NCI-H2196 (cell line): ENCODE measurements at regions not wholly inside any gene's neighbourhood (a gene's known extent, or its start where the extent isn't known, plus 50 kb on each side); places are given as distances from the start of the nearest gene placed in this dataset.
A peak's percentile ranks its signal among the peaks of the same experiment; 100 is the strongest.

Experiments used
- DNase-seq: peaks from one replicate; lab custom pipeline; 2025; ENCODE audit not compliant: unreplicated experiment; lab: John Stamatoyannopoulos, UW

GRCh38 chr14:89014569-89014850, 190.1 kb downstream of the TTC8 start:
- DNase-seq, result no peak

GRCh38 chr14:89015016-89015415, 190.6 kb downstream of the TTC8 start:
- no peak for DNase-seq

DNA sequence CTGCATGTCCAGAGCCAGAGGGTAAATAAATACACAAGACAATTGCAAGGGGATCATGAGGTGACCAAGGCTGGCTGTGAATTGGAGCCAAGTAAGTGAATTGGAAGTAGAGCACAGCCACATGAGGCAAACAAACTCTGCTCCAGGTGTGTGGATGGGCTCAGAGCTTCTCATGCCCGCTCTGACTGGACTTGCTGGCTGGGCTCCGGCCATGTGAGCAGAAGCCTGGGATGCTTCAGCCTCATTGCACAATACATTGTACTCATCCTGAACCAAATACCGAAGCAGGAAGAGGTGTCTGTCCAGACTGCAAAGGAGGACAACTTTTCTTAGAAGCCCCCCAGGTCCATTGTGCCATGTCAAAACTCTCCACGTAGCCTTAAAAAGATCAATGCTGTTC, 193.0 kb downstream of the TTC8 start:
- no peak for DNase-seq

- no peak for DNase-seq
Measured at GRCh38 chr14:89022274-89022673, 197.8 kb downstream of the TTC8 start.

DNA sequence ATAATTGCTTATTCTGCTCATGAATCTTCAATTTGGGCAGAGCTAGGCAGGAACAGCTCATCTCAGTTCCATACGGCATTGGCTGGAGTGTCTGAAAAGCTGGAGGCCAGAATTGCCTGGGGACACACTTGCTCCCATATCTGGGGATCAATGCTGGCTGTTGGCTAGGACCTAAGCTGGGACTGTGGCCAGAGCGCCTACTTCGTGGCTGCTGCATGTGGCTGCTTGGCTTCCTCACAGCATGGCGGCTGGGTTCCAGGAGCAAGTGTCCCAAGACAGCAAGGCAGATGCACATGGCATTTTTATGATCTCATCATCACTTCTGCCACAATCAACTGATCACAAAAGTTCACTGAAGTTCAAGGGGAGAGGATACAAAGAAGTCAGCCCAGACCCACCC, 200.2 kb downstream of the TTC8 start:
- DNase-seq, result no peak

GRCh38 chr14:89025561-89026236, 201.2 kb downstream of the TTC8 start:
- no peak for DNase-seq

- DNase-seq, result peak; percentile 58
Measured at GRCh38 chr14:89027097-89027740, 202.8 kb downstream of the TTC8 start.

- no peak for DNase-seq
Measured at GRCh38 chr14:89028462-89029134, 204.1 kb downstream of the TTC8 start.

- no peak for DNase-seq
Measured at GRCh38 chr14:89029961-89030694, 205.7 kb downstream of the TTC8 start.

- no peak for DNase-seq
Measured at GRCh38 chr14:89030921-89031320, 206.5 kb downstream of the TTC8 start.

GRCh38 chr14:89032086-89032649, 207.7 kb downstream of the TTC8 start:
- DNase-seq, result no peak

- DNase-seq, result peak; percentile 3
Measured at GRCh38 chr14:89033756-89034155, 209.3 kb downstream of the TTC8 start.

DNA sequence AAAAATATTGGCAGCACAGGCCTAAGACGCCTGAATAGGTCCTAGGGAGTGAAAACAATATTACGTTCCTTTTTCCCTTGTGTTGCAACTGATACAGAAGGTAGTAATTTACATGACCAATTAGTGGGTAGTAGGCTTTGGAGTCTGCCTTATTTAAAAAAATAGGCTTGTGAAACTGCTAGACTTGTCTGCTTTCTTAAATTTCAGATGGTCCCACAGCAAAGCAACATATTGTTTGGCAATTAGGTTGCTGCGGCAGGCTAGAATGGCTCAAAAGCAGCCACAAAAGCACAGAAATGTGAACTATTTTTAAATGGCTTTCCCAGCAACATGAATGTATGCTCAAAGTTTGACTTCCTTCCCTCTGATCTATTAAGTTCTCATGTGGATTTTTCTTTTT, 211.9 kb downstream of the TTC8 start:
- no peak for DNase-seq

DNA sequence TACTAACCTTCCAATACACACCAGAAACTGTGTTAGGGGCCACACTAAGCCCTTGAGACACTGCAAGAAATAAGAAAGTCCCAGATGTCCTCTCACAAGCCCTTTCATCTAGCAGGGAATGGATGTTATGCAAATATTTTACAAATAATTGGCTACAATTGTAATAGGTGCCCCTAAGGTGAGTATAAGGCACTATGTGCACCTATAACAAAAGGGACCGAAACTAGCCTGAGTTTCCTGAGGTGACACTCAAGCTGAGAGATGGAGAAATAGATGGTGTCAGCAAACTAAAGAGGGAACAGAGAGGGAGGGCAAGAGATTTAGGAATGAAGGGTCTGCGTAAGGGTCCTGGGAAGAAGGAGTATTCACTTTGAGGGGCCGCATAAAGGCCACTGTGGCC, 212.6 kb downstream of the TTC8 start:
- no peak for DNase-seq

GRCh38 chr14:89040080-89040459, 215.6 kb downstream of the TTC8 start:
- no peak for DNase-seq

GRCh38 chr14:89040460-89041256, 216.2 kb downstream of the TTC8 start:
- DNase-seq, result peak; percentile 76

GRCh38 chr14:89041257-89041582, 216.8 kb downstream of the TTC8 start:
- DNase-seq, result peak; percentile 61

DNA sequence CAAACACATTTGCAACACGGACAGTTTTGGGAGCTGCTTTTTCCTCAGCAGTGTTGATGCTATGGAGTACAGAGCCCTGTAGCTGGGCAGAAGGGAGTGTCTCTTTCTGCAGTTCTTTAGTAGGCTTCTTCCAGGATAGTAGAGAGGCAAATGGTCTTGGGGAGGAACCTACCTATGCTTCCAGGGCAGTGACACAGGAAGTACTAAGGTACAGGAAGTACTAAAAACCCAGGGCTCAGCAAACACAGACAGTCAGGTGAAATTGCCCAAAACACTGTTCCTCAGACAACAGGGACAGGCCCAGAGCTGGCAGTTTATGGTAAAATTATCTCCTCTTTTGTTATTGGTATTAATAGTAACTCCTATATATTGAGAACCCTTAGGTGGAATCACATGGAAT, 217.6 kb downstream of the TTC8 start:
- DNase-seq, result no peak

DNA sequence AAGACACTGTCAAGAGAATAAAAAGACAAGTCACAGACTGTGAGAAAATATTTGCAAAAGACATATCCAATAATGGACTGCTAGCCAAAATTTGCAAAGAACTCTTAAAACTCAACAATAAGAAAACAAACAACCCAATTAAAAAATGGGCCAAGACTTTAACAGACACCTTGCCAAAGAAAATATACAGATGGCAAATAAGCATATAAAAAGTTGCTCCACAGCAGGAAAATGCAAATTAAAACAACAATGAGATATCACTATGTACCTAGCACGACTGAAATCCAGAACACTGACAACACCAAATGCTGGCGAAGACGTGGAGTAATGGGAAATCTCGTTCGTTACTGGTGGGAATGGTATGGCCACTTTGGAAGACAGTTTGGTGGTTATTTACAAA, 228.9 kb downstream of the TTC8 start:
- no peak for DNase-seq

- no peak for DNase-seq
Measured at GRCh38 chr14:89056394-89056793, 231.9 kb downstream of the TTC8 start.

DNA sequence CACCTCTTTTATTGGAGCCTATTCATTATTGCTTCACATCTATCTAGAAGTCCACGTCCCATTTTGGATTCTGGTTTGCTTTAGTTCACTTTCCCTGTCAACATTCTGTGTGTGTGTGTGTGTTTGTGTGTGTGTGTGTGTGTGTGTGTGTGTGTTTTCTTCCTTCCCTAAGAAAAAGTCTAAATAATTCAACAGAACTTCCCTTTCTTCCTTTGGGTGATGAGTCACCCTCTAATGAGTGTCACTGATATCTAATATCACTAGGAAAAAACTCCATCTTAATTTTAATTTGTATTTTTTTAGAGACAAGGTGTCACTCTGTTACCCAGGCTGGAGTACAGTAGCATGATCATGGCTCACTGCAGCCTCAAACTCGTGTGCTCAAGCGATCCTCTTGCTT, 234.2 kb downstream of the TTC8 start:
- no peak for DNase-seq
